Suprapubic skin (tissue), 4 donors: ENCODE measurements at regions not wholly inside any gene's neighbourhood (a gene's known extent, or its start where the extent isn't known, plus 50 kb on each side); places are given as distances from the start of the nearest gene placed in this dataset.

Experiments used
- DNase-seq, 2 donors: peaks; one replicate each; pipeline ENCODE4 v3.0.0-alpha.2; 2019; ENCODE audit warnings: low spot score in 2 of 2
- H3K27ac ChIP-seq: fragments of 200-600 bp; sonication (generic); one replicate; pipeline ENCODE4 v1.5.1; 2019
- H3K27me3 ChIP-seq: fragments of 200-600 bp; sonication (generic); one replicate; pipeline ENCODE4 v1.5.1; 2019
- H3K36me3 ChIP-seq: fragments of 200-600 bp; sonication (generic); one replicate; pipeline ENCODE4 v1.5.1; 2019
- H3K4me1 ChIP-seq: fragments of 200-600 bp; sonication (generic); one replicate; pipeline ENCODE4 v1.5.1; 2019
- H3K4me3 ChIP-seq: fragments of 200-600 bp; sonication (generic); one replicate; pipeline ENCODE4 v1.5.1; 2019; ENCODE audit warnings: mild to moderate bottlenecking
- H3K9me3 ChIP-seq: fragments of 200-600 bp; sonication (generic); one replicate; pipeline ENCODE4 v1.5.1; 2019
- EP300 ChIP-seq: sonication (generic); formaldehyde crosslinking; IDR thresholded peaks from one replicate; pipeline ENCODE4 v1.6.1; 2017; ENCODE audit warnings: antibody characterized with exemption
- POLR2A ChIP-seq, 2 donors: fragments of 450-650 bp; IDR thresholded peaks; one replicate each; pipeline ENCODE4 v1.6.1; 2017; ENCODE audit warnings: antibody characterized with exemption in 2 of 2, mild to moderate bottlenecking in 2 of 2, moderate library complexity in 2 of 2
- POLR2AphosphoS5 ChIP-seq, 3 donors: sonication (generic); formaldehyde crosslinking; IDR thresholded peaks; one replicate each; pipeline ENCODE4 v1.6.1; 2017; ENCODE audit warnings: antibody characterized with exemption in 3 of 3
- WGBS: methylation state at CpG from one replicate; pipeline ENCODE4 v1.1.5; 2018; 5-methylcytosine and 5-hydroxymethylcytosine counted together
- TF ChIP-seq, protein P1 (sequence below), 2 donors: fragments of 200-600 bp in 1 of 2; fragments of 450-650 bp in 1 of 2; sonication (generic) in 1 of 2; IDR thresholded peaks; one replicate each; pipeline ENCODE4 v1.5.1; 2016 to 2019; ENCODE audit warnings: antibody characterized with exemption in 2 of 2, mild to moderate bottlenecking in 1 of 2, moderate library complexity in 1 of 2

GRCh38 chr11:92897487-92897886 lies 72.0 kb upstream of the MTNR1B start:
- no peak overlapping the region for H3K27ac ChIP-seq
- TF ChIP-seq, protein P1, sequence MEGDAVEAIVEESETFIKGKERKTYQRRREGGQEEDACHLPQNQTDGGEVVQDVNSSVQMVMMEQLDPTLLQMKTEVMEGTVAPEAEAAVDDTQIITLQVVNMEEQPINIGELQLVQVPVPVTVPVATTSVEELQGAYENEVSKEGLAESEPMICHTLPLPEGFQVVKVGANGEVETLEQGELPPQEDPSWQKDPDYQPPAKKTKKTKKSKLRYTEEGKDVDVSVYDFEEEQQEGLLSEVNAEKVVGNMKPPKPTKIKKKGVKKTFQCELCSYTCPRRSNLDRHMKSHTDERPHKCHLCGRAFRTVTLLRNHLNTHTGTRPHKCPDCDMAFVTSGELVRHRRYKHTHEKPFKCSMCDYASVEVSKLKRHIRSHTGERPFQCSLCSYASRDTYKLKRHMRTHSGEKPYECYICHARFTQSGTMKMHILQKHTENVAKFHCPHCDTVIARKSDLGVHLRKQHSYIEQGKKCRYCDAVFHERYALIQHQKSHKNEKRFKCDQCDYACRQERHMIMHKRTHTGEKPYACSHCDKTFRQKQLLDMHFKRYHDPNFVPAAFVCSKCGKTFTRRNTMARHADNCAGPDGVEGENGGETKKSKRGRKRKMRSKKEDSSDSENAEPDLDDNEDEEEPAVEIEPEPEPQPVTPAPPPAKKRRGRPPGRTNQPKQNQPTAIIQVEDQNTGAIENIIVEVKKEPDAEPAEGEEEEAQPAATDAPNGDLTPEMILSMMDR (IDR thresholded peaks at IDR 0.05) = no peak
- H3K36me3 ChIP-seq = no peaks in the 10 kb centered on the region
- 73% methylated on average over 6 of the region's 6 CpGs for WGBS
- H3K9me3 ChIP-seq = no peaks in the 10 kb centered on the region
- DNase-seq = no peak
- no peak overlapping the region for H3K4me3 ChIP-seq
- no peaks in the 10 kb centered on the region for H3K4me1 ChIP-seq
- no peaks in the 10 kb centered on the region for H3K27me3 ChIP-seq

DNA sequence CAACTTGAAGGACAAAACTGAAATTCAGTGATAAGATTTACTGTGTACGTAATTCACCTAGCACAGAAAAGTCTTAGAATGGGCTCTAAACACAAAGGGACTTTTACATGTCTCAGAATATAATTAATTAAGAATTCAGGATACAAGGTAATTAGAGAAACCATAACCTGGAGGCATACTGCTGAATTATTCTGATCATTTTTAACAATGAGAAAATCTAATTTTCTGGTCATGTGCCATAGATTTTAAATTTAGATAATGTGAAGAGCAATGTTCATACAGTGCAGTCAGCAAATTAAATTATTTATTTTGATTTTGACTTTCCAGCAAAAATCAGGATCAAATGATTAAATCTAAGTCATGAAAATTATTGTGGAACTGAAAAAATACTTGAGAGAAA lies 67.0 kb upstream of the MTNR1B start:
- TF ChIP-seq POLR2AphosphoS5 (IDR thresholded peaks at IDR 0.05) = no peak
- no peak for TF ChIP-seq POLR2A (IDR thresholded peaks at IDR 0.05)
- TF ChIP-seq, protein P1 (IDR thresholded peaks at IDR 0.05) = no peak
- no peak for TF ChIP-seq EP300
- 50% methylated on average over 1 of the region's 1 CpG for WGBS
- no peak for DNase-seq
- no peak overlapping the region for H3K27ac ChIP-seq
- H3K4me3 ChIP-seq = no peak overlapping the region
- H3K4me1 ChIP-seq = no peaks in the 10 kb centered on the region
- no peaks in the 10 kb centered on the region for H3K36me3 ChIP-seq
- no peaks in the 10 kb centered on the region for H3K9me3 ChIP-seq
- no peaks in the 10 kb centered on the region for H3K27me3 ChIP-seq

DNA sequence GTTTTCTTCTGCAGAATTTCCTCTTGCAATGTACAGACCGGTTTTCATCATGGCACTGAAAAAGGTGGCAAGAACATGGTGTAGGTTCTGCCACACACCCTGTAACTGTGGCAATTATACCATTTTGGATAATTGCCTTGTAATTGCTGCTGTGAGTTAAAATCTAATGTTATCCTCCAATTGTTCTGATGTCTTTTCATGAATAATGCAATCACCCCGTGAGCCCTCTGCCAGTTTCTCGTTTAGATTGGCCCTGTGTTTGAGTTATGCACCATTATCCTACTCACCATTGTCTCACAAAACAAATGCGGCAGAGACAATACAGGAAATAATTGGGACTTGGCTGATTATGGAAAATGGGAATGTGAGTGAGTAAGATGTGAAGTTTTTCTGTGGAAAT lies 61.8 kb upstream of the MTNR1B start:
- Histone ChIP-seq H3K4me3 (no peak overlapping the region), H3K9me3 (no peaks in the 10 kb centered on the region), H3K27ac (no peak overlapping the region), H3K27me3 (no peaks in the 10 kb centered on the region), H3K36me3 (no peaks in the 10 kb centered on the region), H3K4me1 (no peaks in the 10 kb centered on the region)
- DNase-seq = no peak
- WGBS = 52% methylated on average over 4 of the region's 4 CpGs
- TF ChIP-seq EP300 (no peak), POLR2A (IDR thresholded peaks at IDR 0.05) (no peak), POLR2AphosphoS5 (IDR thresholded peaks at IDR 0.05) (no peak)
- TF ChIP-seq, protein P1 (IDR thresholded peaks at IDR 0.05) = no peak

- Histone ChIP-seq H3K27ac (no peak overlapping the region), H3K4me1 (no peaks in the 10 kb centered on the region), H3K36me3 (no peaks in the 10 kb centered on the region), H3K9me3 (no peaks in the 10 kb centered on the region), H3K4me3 (no peak overlapping the region), H3K27me3 (no peaks in the 10 kb centered on the region)
- TF ChIP-seq EP300 (no peak), POLR2A (IDR thresholded peaks at IDR 0.05) (no peak), POLR2AphosphoS5 (IDR thresholded peaks at IDR 0.05) (no peak)
- TF ChIP-seq, protein P1 (IDR thresholded peaks at IDR 0.05) = no peak
- WGBS = 93% methylated on average over 5 of the region's 5 CpGs
- DNase-seq = no peak
Measured at GRCh38 chr11:92909214-92909613, 60.2 kb upstream of the MTNR1B start.

GRCh38 chr11:92911478-92911877 lies 58.0 kb upstream of the MTNR1B start:
- 56% methylated on average over 2 of the region's 2 CpGs for WGBS
- Histone ChIP-seq H3K27ac (no peak overlapping the region), H3K4me1 (no peaks in the 10 kb centered on the region), H3K9me3 (no peaks in the 10 kb centered on the region), H3K27me3 (no peaks in the 10 kb centered on the region), H3K36me3 (no peaks in the 10 kb centered on the region), H3K4me3 (no peak overlapping the region)
- TF ChIP-seq POLR2AphosphoS5 (IDR thresholded peaks at IDR 0.05) (no peak), POLR2A (IDR thresholded peaks at IDR 0.05) (no peak), EP300 (no peak)
- TF ChIP-seq, protein P1 (IDR thresholded peaks at IDR 0.05) = no peak
- no peak for DNase-seq
